ENCODE measurements at regions not wholly inside any gene's neighbourhood (a gene's known extent, or its start where the extent isn't known, plus 50 kb on each side); places are given as distances from the start of the nearest gene placed in this dataset.
A peak's percentile ranks its signal among the peaks of the same experiment; 100 is the strongest.

DNA sequence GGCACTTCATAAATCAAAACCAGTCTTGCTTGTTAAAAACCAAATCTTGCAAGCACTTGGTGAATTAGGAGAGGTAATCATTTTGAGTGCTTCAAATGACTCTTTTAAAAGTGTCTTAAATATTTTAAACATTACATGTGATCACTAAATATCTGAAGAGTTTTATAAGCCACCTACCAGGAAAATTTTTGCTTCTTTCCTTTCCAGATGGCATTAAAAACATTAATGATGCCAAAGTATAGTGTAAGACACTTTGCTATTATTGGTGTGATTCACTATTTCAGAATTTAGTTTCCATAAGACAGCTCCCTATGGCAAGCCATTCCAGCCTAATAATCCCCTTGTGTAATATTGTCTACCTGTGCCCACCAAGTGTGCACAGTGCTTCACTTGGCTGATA is 548.8 kb upstream of the ADAMTS5 start:
- no peak for DNase-seq (ENCODE audit: low read depth)

DNA sequence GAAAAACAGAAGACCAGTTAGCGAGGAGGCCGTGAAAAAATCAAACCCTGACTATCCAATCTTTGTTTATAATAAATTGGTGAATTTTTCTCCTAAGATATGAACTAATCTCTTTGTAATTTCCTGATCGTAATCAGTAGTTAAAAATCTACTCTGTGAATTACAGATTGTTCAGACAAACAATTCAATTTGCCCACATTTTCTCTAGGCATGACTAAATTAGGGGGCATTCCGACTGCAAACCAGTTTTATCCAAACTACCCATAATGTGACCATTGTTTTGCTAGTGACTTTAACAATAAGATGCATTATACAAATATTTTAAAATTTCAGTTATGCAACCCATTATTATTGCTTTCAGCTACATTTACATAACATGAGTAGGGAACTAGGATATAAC is 546.9 kb upstream of the ADAMTS5 start:
- peak; percentile 86 for DNase-seq (ENCODE audit: low read depth)

GRCh38 chr21:27513016-27513415 is 546.1 kb upstream of the ADAMTS5 start:
- no peak for DNase-seq (ENCODE audit: low read depth)

GRCh38 chr21:27511233-27511632 is 544.3 kb upstream of the ADAMTS5 start:
- peak; percentile 18 for DNase-seq (ENCODE audit: low read depth)

GRCh38 chr21:27507695-27508094 is 540.8 kb upstream of the ADAMTS5 start:
- DNase-seq (ENCODE audit: low read depth) = no peak

GRCh38 chr21:27505516-27505915 is 538.6 kb upstream of the ADAMTS5 start:
- DNase-seq (ENCODE audit: low read depth) = peak; percentile 40

GRCh38 chr21:27502801-27503200 is 535.9 kb upstream of the ADAMTS5 start:
- no peak for DNase-seq (ENCODE audit: low read depth)

- peak; percentile 41 for DNase-seq (ENCODE audit: low read depth)
Measured at GRCh38 chr21:27498025-27498424, 531.1 kb upstream of the ADAMTS5 start.

DNA sequence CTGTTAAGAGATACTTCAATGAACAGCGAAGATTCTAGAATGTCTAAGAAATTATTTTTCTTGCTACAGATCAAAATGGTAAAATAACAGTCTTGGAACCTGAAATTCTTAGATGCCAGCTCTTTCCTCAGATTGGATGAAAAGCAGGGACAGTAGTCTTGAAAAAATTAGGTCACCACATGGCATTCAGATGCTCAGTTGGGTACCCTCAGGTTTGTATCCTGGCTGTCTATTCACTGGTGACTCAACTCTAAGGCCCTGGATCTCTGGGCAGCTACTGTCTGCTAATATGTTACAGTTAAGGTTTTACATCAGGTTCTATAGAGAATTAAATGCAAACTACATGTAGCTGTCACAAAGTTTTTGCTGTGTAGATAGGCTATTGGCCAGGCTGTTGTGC is 528.9 kb upstream of the ADAMTS5 start:
- DNase-seq (ENCODE audit: low read depth) = no peak

- no peak for DNase-seq (ENCODE audit: low read depth)
Measured at GRCh38 chr21:27493542-27493941, 526.7 kb upstream of the ADAMTS5 start.

DNA sequence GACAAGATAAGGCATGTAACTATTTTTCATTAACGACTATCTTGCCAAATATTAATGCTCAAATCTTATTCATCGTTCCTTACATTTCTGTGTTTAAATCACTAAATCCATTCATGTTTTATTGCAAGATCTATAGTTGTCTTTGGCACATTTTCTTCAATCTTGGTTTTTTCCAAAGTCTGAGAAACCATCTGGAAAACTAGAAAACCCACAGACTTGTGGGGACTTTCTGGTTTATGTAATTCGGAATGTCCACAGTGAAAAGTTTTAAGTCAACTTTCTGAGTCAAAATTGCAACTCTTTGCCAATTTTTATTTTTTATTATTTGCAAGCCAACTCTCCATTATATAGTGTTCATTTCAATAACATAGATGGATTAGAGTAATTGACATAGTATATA is 520.8 kb upstream of the ADAMTS5 start:
- no peak for DNase-seq (ENCODE audit: low read depth)

DNA sequence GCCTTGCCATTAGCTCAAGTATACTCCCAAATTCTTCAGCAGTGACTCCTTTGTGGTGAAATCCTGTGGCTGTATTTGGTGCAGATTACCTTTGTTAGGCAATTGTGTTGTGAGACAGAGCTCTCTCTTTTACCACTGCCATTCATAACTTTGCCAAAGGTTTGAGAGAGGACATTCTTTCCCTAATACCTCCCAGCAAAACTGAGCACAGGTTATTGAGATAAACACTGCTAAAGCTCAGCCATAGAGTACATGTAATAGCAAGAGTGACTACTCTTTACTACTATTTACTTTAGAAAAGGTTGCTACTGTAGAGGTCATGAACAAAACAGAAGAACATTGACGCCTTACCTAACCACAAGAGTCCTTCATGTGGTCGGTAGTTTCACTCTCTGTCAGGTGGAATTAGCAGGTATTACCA is 514.0 kb upstream of the ADAMTS5 start:
- DNase-seq (ENCODE audit: low read depth) = peak; percentile 55

DNA sequence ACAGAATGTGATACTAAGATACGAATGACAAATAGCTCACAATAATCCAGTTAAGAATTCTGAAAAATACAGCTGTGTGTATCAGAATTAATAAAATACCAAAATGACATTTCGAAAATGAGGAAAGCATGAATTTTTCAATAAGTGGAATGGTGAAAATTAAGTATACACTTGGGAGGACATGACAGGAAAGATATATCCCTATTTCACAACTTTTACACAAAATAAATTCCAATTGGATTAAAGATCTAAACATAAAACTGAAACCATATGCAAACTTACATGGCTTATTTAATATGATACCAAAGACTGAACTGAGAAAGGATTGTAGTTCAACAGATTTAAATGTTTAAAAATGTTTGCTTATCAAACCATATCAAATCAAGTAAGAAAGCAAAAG is 510.4 kb upstream of the ADAMTS5 start:
- no peak for DNase-seq (ENCODE audit: low read depth)

DNA sequence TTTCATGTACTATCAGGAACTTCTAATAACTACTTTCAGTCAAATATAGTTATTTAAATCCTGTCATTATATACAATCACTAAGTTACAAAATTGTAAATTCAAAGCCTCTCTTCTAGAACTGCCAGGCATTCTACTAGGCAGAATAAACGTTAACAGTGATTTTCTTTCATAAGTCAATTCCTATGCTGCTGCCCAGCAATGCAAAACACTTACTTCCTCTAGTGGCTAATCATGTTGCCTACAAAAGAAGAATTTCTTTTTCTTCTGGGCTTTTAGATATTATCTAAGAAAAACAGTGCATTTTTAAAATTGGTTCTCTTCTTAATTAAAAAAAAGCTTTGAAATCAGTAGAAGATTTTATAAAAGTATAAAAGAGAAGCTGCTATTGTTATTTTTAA is 509.8 kb upstream of the ADAMTS5 start:
- DNase-seq (ENCODE audit: low read depth) = peak; percentile 35

GRCh38 chr21:27475363-27475955 is 508.6 kb upstream of the ADAMTS5 start:
- no peak for DNase-seq (ENCODE audit: low read depth)

GRCh38 chr21:27467366-27467765 is 500.5 kb upstream of the ADAMTS5 start:
- DNase-seq (ENCODE audit: low read depth) = no peak

DNA sequence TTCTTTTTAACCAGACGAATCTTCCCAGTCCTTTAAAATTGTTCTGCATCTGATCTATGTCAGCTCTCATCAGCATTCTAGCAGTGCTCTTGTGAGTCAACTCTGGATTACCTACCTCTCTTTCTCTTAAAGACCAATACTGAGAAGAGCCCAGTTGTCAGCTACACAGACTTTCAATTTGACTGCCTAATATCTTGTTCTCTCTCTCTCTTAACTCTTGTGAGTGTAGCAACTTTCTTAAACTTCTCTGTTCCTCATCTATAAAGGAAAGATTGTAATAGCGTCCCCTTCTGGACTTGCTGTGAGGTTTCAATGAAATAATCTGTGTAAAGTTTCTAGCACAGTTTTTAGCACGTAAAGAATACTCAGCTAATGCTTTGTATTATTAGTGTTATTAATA is 499.3 kb upstream of the ADAMTS5 start:
- DNase-seq (ENCODE audit: low read depth) = peak; percentile 17

DNA sequence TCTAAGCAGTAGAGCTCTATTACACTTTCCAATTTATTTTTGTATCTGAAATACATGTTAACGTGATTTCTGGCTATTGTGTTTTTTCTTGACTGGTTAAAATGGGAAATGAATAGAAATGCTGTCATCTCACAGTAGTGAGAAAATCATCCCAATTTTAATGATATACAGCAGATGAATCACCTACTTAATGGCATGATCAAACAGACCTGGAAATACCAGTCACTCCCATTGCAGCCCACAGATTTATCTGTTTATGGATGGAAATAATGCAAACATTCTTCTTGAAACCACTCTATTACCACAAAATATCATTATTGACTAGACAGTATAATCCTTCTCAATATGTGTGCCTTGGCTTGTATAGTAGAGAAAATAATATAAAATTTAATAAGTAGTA is 497.8 kb upstream of the ADAMTS5 start:
- DNase-seq (ENCODE audit: low read depth) = peak; percentile 40

DNA sequence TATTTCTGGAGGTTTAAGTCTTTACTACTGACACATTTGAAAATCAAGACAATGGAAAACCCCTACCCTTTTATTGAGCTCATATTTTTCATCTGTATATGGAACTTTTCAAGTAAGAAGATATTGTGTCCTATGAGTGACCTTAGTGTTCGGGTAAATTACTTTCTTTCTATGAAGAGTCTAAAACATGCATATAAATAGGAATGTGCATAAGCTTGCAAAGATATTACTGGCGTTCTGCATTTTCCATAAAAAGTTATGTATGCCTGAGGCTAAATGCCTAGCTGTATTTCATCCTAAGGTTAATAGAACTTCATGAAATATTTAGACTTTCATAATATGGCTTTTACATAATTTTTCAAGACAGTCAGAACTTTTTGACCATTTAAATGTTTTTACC is 495.8 kb upstream of the ADAMTS5 start:
- DNase-seq (ENCODE audit: low read depth) = no peak

DNA sequence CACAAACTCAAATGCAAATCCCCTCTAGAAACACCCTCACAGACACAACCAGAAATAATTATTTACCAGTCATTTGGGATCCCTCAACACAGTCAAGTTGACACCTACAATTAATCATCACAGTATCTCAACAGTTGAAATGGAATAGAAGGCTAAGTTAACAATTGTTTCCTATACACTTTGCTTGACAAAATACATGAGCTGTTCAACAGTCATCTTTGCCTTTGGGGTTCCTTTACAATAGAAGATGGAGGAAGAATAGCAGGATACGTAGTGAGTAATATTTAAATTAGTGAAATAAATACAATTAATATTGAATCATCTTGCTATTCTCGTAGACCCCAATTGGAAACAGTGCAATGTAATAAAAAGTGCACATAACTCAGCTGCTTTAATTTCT is 487.3 kb upstream of the ADAMTS5 start:
- DNase-seq (ENCODE audit: low read depth) = peak; percentile 33

DNA sequence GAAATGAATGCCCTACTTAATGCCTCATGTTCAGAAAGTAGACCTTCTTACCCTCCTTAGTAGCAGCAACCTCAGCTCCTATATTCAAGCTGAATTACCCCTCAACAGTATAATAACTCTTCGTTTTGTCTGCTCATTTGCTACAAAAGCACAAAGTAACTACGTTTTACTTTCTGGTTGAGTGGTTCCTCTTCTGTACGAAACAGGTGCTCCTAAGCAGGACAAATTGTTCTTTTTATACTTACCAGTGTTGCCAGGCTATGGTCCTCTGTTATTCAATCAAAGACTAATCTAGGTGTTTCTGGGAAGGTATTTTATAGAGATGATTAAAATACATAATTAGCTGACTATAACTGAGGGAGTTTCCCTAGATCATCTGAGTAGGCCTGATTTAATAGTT is 484.2 kb upstream of the ADAMTS5 start:
- DNase-seq (ENCODE audit: low read depth) = no peak

DNA sequence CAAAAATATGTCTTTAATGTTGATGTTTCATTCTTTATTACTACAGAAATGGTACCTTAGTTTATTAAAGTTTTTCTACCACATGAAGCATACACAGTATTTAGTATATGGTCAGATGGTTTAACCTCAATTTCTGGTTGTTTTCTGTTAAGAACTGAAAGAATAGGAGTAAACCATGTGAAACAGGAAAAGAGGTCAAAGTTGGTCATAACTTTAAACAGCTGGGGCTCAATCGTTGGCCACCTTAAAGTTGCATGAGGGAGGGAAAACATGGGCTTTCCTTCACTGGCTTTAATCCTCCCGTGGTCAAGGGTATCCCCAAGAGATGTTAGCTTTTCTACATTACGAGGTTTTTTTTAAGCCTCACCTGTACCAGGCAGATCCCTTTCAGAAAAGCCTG is 483.3 kb upstream of the ADAMTS5 start:
- no peak for DNase-seq (ENCODE audit: low read depth)

DNA sequence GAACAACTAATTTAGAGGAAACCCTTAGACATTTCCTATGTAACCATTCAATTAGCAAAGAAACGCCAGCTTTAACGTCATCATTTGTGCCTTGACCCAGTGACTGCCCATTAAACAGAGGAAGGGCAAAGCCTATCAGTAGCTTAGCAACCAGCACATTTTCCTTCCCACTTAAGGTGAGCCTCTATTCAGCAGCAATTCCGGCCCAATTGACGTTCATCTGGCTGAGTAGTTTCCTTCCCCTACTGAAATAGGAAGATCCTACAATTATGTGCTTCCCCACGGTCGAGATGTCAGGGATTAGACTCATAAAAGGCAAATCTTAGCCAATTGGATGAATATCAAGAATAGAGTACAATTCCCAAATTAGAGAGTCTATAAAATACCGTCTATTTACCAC is 482.1 kb upstream of the ADAMTS5 start:
- DNase-seq (ENCODE audit: low read depth) = no peak

DNA sequence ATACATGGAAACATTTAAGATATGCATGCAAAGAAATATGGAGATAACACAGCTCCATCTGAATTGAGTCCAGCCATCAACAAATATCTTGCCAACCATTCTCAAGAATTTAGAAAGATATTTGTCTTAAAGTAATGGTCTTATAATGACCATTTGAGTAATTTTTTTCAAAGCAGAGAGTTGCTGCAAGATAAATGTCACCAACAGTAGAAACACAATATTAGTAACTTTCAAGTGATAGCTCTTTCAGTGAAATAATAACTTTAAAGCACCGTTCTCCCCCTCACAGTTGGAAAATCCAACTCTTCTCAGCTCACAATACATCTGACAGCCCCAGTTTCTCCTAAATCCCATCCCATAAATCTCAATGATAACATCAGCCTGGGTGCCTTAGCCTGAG is 481.0 kb upstream of the ADAMTS5 start:
- DNase-seq (ENCODE audit: low read depth) = no peak
